Activated CD4-positive, alpha-beta memory T cell treated with anti-CD3 and anti-CD28 coated beads, Interleukin-2, amount 10 ng/mL, durations not matched to agents 7 days and 5 days (primary cell): ENCODE measurements at regions not wholly inside any gene's neighbourhood (a gene's known extent, or its start where the extent isn't known, plus 50 kb on each side); places are given as distances from the start of the nearest gene placed in this dataset.

ENCODE experiments used
- CTCF ChIA-PET: fragments of 350-600 bp; sonication (Branson Sonifier 250); formaldehyde crosslinking; loops from one replicate; lab custom pipeline; 2021; ENCODE audit warnings: antibody characterized with exemption, inconsistent platforms; lab: Charles Lee
- POLR2A ChIA-PET: fragments of 350-600 bp; sonication (Branson Sonifier 250); formaldehyde crosslinking; loops from one replicate; lab custom pipeline; 2021; ENCODE audit warnings: antibody characterized with exemption; lab: Charles Lee
- DNase-seq: peaks from one replicate; pipeline ENCODE4 v3.0.0-alpha.2; 2020
- H3K27ac Mint-ChIP-seq: one replicate; pipeline ENCODE4 v1.8.0; 2021; ENCODE audit warnings: mild to moderate bottlenecking, mixed read lengths
- H3K27me3 Mint-ChIP-seq: one replicate; pipeline ENCODE4 v1.8.0; 2021; ENCODE audit warnings: mixed read lengths
- H3K36me3 Mint-ChIP-seq: one replicate; pipeline ENCODE4 v1.8.0; 2021; ENCODE audit warnings: low read depth, mixed read lengths
- H3K4me1 Mint-ChIP-seq: one replicate; pipeline ENCODE4 v1.8.0; 2021; ENCODE audit warnings: mixed read lengths
- H3K4me3 Mint-ChIP-seq: one replicate; pipeline ENCODE4 v1.8.0; 2021; ENCODE audit warnings: mild to moderate bottlenecking, mixed read lengths
- H3K9me3 Mint-ChIP-seq: one replicate; pipeline ENCODE4 v1.8.0; 2021; ENCODE audit warnings: mixed read lengths

GRCh38 chr12:97216848-97217247 is 245.8 kb upstream of the RMST start:
- no peak overlapping the region for H3K4me3 Mint-ChIP-seq
- H3K9me3 Mint-ChIP-seq: no peaks in the 10 kb centered on the region
- no peak for DNase-seq
- ChIA-PET POLR2A (no interaction called here), CTCF (no interaction called here)
- H3K36me3 Mint-ChIP-seq: no peaks in the 10 kb centered on the region
- no peaks in the 10 kb centered on the region for H3K4me1 Mint-ChIP-seq
- no peaks in the 10 kb centered on the region for H3K27me3 Mint-ChIP-seq
- H3K27ac Mint-ChIP-seq: no peak overlapping the region

GRCh38 chr12:97222391-97222790 is 240.2 kb upstream of the RMST start:
- Mint-ChIP-seq H3K27ac (no peak overlapping the region), H3K27me3 (no peaks in the 10 kb centered on the region), H3K4me1 (no peaks in the 10 kb centered on the region), H3K9me3 (no peaks in the 10 kb centered on the region), H3K4me3 (no peak overlapping the region), H3K36me3 (no peaks in the 10 kb centered on the region)
- CTCF ChIA-PET: interaction anchor here (0.6 kb wide), 1 partner anchor 28 kb away, joined by 3 read pairs; no protein-coding TSS in a partner anchor
- no peak for DNase-seq
- POLR2A ChIA-PET: no interaction called here

- H3K4me3 Mint-ChIP-seq: no peak overlapping the region
- ChIA-PET POLR2A (no interaction called here), CTCF (no interaction called here)
- H3K4me1 Mint-ChIP-seq: no peaks in the 10 kb centered on the region
- no peak overlapping the region for H3K27ac Mint-ChIP-seq
- no peaks in the 10 kb centered on the region for H3K36me3 Mint-ChIP-seq
- no peak for DNase-seq
- no peaks in the 10 kb centered on the region for H3K27me3 Mint-ChIP-seq
- no peaks in the 10 kb centered on the region for H3K9me3 Mint-ChIP-seq
Measured at GRCh38 chr12:97223419-97223818, 239.2 kb upstream of the RMST start.

GRCh38 chr12:97229004-97229403 is 233.6 kb upstream of the RMST start:
- H3K27me3 Mint-ChIP-seq: no peaks in the 10 kb centered on the region
- POLR2A ChIA-PET: no interaction called here
- H3K9me3 Mint-ChIP-seq: no peaks in the 10 kb centered on the region
- H3K36me3 Mint-ChIP-seq: no peaks in the 10 kb centered on the region
- no peak overlapping the region for H3K4me3 Mint-ChIP-seq
- no peak for DNase-seq
- CTCF ChIA-PET: interaction anchor here (0.7 kb wide), 1 partner anchor 450 kb away, joined by 3 read pairs; no protein-coding TSS in a partner anchor
- no peak overlapping the region for H3K27ac Mint-ChIP-seq
- H3K4me1 Mint-ChIP-seq: no peaks in the 10 kb centered on the region

GRCh38 chr12:97235102-97235501 is 227.5 kb upstream of the RMST start:
- Mint-ChIP-seq H3K27ac (no peak overlapping the region), H3K27me3 (no peaks in the 10 kb centered on the region), H3K4me1 (no peaks in the 10 kb centered on the region), H3K9me3 (no peaks in the 10 kb centered on the region), H3K4me3 (no peak overlapping the region), H3K36me3 (no peaks in the 10 kb centered on the region)
- POLR2A ChIA-PET: no interaction called here
- no peak for DNase-seq
- CTCF ChIA-PET: no interaction called here

GRCh38 chr12:97246368-97246767 is 216.2 kb upstream of the RMST start:
- ChIA-PET CTCF (no interaction called here), POLR2A (no interaction called here)
- H3K4me1 Mint-ChIP-seq: no peaks in the 10 kb centered on the region
- no peak for DNase-seq
- no peaks in the 10 kb centered on the region for H3K27me3 Mint-ChIP-seq
- H3K36me3 Mint-ChIP-seq: no peaks in the 10 kb centered on the region
- H3K9me3 Mint-ChIP-seq: no peaks in the 10 kb centered on the region
- H3K4me3 Mint-ChIP-seq: no peak overlapping the region
- no peak overlapping the region for H3K27ac Mint-ChIP-seq

- Mint-ChIP-seq H3K4me1 (no peaks in the 10 kb centered on the region), H3K9me3 (no peaks in the 10 kb centered on the region), H3K36me3 (no peaks in the 10 kb centered on the region), H3K27me3 (no peaks in the 10 kb centered on the region), H3K27ac (no peak overlapping the region), H3K4me3 (no peak overlapping the region)
- DNase-seq: no peak
- ChIA-PET POLR2A (no interaction called here), CTCF (interaction anchor here (0.6 kb wide), 1 partner anchor 28 kb away, joined by 3 read pairs; no protein-coding TSS in a partner anchor)
Measured at GRCh38 chr12:97250483-97250882, 212.1 kb upstream of the RMST start.

- Mint-ChIP-seq H3K9me3 (no peaks in the 10 kb centered on the region), H3K4me1 (no peaks in the 10 kb centered on the region), H3K27me3 (no peaks in the 10 kb centered on the region)
Measured at GRCh38 chr12:97257726-97258125, 204.9 kb upstream of the RMST start.

GRCh38 chr12:97259098-97259497 is 203.5 kb upstream of the RMST start:
- no peak overlapping the region for H3K27ac Mint-ChIP-seq
- no peak overlapping the region for H3K4me3 Mint-ChIP-seq
- CTCF ChIA-PET: no interaction called here
- no peaks in the 10 kb centered on the region for H3K4me1 Mint-ChIP-seq
- H3K9me3 Mint-ChIP-seq: no peaks in the 10 kb centered on the region
- DNase-seq: no peak
- no peaks in the 10 kb centered on the region for H3K36me3 Mint-ChIP-seq
- no peaks in the 10 kb centered on the region for H3K27me3 Mint-ChIP-seq
- POLR2A ChIA-PET: no interaction called here

More at GRCh38 chr12:97257726-97258125, 204.9 kb upstream of the RMST start:
- DNase-seq: no peak
- ChIA-PET POLR2A (no interaction called here), CTCF (no interaction called here)
- Mint-ChIP-seq H3K27ac (no peak overlapping the region), H3K4me3 (no peak overlapping the region), H3K36me3 (no peaks in the 10 kb centered on the region)

GRCh38 chr12:97260786-97261185 is 201.8 kb upstream of the RMST start:
- Mint-ChIP-seq H3K27ac (no peak overlapping the region), H3K27me3 (no peaks in the 10 kb centered on the region), H3K36me3 (no peaks in the 10 kb centered on the region), H3K4me3 (no peak overlapping the region), H3K4me1 (no peaks in the 10 kb centered on the region), H3K9me3 (no peaks in the 10 kb centered on the region)
- no peak for DNase-seq
- ChIA-PET CTCF (no interaction called here), POLR2A (no interaction called here)

GRCh38 chr12:97267166-97267565 is 195.4 kb upstream of the RMST start:
- no peaks in the 10 kb centered on the region for H3K36me3 Mint-ChIP-seq

GRCh38 chr12:97267594-97268202 is 194.9 kb upstream of the RMST start:
- no peak overlapping the region for H3K27ac Mint-ChIP-seq
- peaks cover 2% of the 10 kb centered on the region for H3K27me3 Mint-ChIP-seq
- DNase-seq: no peak
- no peak overlapping the region for H3K4me3 Mint-ChIP-seq
- H3K9me3 Mint-ChIP-seq: no peaks in the 10 kb centered on the region
- ChIA-PET POLR2A (no interaction called here), CTCF (interaction anchor here (1.2 kb wide), 1 partner anchor 161 kb away, joined by 3 read pairs; no protein-coding TSS in a partner anchor)
- H3K36me3 Mint-ChIP-seq: no peaks in the 10 kb centered on the region
- no peaks in the 10 kb centered on the region for H3K4me1 Mint-ChIP-seq

More at GRCh38 chr12:97267166-97267565, 195.4 kb upstream of the RMST start:
- H3K4me1 Mint-ChIP-seq: no peaks in the 10 kb centered on the region
- CTCF ChIA-PET: interaction anchor here (1.2 kb wide), 1 partner anchor 160 kb away, joined by 3 read pairs; no protein-coding TSS in a partner anchor
- H3K27ac Mint-ChIP-seq: no peak overlapping the region
- POLR2A ChIA-PET: no interaction called here
- DNase-seq: no peak
- no peak overlapping the region for H3K4me3 Mint-ChIP-seq
- H3K27me3 Mint-ChIP-seq: peaks cover 2% of the 10 kb centered on the region
- no peaks in the 10 kb centered on the region for H3K9me3 Mint-ChIP-seq

- H3K36me3 Mint-ChIP-seq: no peaks in the 10 kb centered on the region
- no peak overlapping the region for H3K27ac Mint-ChIP-seq
- POLR2A ChIA-PET: no interaction called here
- H3K27me3 Mint-ChIP-seq: peaks cover 6% of the 10 kb centered on the region
- CTCF ChIA-PET: no interaction called here
- no peak for DNase-seq
- no peaks in the 10 kb centered on the region for H3K4me1 Mint-ChIP-seq
- no peaks in the 10 kb centered on the region for H3K9me3 Mint-ChIP-seq
- H3K4me3 Mint-ChIP-seq: no peak overlapping the region
Measured at GRCh38 chr12:97272471-97272870, 190.1 kb upstream of the RMST start.

GRCh38 chr12:97274386-97274785 is 188.2 kb upstream of the RMST start:
- H3K27ac Mint-ChIP-seq: no peak overlapping the region
- H3K9me3 Mint-ChIP-seq: no peaks in the 10 kb centered on the region
- no peaks in the 10 kb centered on the region for H3K36me3 Mint-ChIP-seq
- DNase-seq: no peak
- CTCF ChIA-PET: interaction anchor here (0.5 kb wide), 1 partner anchor 1293 kb away, joined by 5 read pairs; no protein-coding TSS in a partner anchor
- POLR2A ChIA-PET: no interaction called here
- peaks cover 9% of the 10 kb centered on the region for H3K27me3 Mint-ChIP-seq
- H3K4me1 Mint-ChIP-seq: no peaks in the 10 kb centered on the region
- H3K4me3 Mint-ChIP-seq: no peak overlapping the region
